ENCODE measurements at regions not wholly inside any gene's neighbourhood (a gene's known extent, or its start where the extent isn't known, plus 50 kb on each side); places are given as distances from the start of the nearest gene placed in this dataset.

GRCh38 chr7:17674943-17675608 is 265.2 kb downstream of the SNX13 start:
- Mint-ChIP-seq H3K4me3 (no peak overlapping the region), H3K27me3 (peaks cover 3% of the 10 kb centered on the region), H3K4me1 (no peaks in the 10 kb centered on the region)

GRCh38 chr7:17677408-17677807 is 262.9 kb downstream of the SNX13 start:
- Mint-ChIP-seq H3K36me3 (ENCODE audit: low read depth) (no peaks in the 10 kb centered on the region), H3K4me1 (no peaks in the 10 kb centered on the region), H3K27ac (no peak overlapping the region), H3K27me3 (peaks cover 3% of the 10 kb centered on the region), H3K4me3 (no peak overlapping the region), H3K9me3 (no peaks in the 10 kb centered on the region)
- POLR2A ChIA-PET, result no interaction called here
- CTCF ChIA-PET, result interaction anchor here (1.0 kb wide), 1 partner anchor 11 kb away, joined by 3 read pairs; no protein-coding TSS in a partner anchor
- no peak for DNase-seq

More at GRCh38 chr7:17674943-17675608, 265.2 kb downstream of the SNX13 start:
- no peak for DNase-seq
- Mint-ChIP-seq H3K27ac (no peak overlapping the region), H3K9me3 (no peaks in the 10 kb centered on the region), H3K36me3 (ENCODE audit: low read depth) (no peaks in the 10 kb centered on the region)
- CTCF ChIA-PET, result no interaction called here
- POLR2A ChIA-PET, result no interaction called here

GRCh38 chr7:17678896-17679295 is 261.4 kb downstream of the SNX13 start:
- Mint-ChIP-seq H3K27me3 (peaks cover 5% of the 10 kb centered on the region), H3K36me3 (ENCODE audit: low read depth) (no peaks in the 10 kb centered on the region), H3K9me3 (no peaks in the 10 kb centered on the region), H3K27ac (no peak overlapping the region), H3K4me3 (no peak overlapping the region), H3K4me1 (no peaks in the 10 kb centered on the region)
- no peak for DNase-seq
- CTCF ChIA-PET, result no interaction called here
- POLR2A ChIA-PET, result no interaction called here

DNA sequence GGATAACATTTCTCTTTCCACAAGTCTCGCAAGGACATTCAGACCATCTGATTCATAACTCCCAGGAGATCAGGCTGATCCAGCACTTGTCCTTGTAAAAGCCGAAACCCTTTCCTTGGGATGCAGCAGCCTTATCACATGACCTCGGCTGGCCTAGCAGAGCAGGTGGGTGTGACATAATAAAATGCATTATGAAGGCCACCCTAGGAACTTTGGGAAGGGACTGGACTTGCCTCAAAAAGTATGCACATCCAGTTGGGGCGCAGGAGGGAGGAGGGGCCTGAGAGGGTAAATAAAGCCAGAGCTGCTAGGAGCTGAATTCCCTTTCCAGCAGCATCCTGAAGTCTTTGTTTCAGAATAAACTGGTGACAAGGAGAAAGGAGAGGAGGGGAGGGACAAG is 260.8 kb downstream of the SNX13 start:
- no peak for DNase-seq
- Mint-ChIP-seq H3K36me3 (ENCODE audit: low read depth) (no peaks in the 10 kb centered on the region), H3K4me1 (no peaks in the 10 kb centered on the region), H3K9me3 (no peaks in the 10 kb centered on the region), H3K27ac (no peak overlapping the region), H3K4me3 (no peak overlapping the region), H3K27me3 (peaks cover 5% of the 10 kb centered on the region)
- POLR2A ChIA-PET, result no interaction called here
- CTCF ChIA-PET, result interaction anchor here (0.7 kb wide), 1 partner anchor 14 kb away, joined by 3 read pairs; no protein-coding TSS in a partner anchor

DNA sequence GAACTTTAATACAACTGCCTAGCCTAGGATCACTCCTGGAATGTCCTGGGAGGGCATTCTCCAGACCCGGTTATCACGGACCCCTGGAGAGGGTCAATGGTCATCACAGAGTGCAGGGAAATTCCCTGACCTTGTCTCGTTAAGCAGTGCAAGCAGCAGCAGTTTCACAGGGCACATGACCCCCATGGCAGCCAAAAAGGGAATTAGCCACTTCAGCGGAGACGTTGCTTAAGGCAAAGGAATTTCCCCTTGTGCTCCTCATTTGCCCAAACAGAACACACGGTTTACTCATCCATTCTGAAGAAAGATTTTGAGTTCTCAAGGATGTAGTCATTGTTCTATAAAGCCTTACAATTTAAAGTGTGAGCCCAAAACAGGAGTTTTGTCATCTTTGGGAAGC is 260.3 kb downstream of the SNX13 start:
- Mint-ChIP-seq H3K27me3 (peaks cover 5% of the 10 kb centered on the region), H3K36me3 (ENCODE audit: low read depth) (no peaks in the 10 kb centered on the region), H3K9me3 (no peaks in the 10 kb centered on the region), H3K4me1 (no peaks in the 10 kb centered on the region), H3K27ac (no peak overlapping the region), H3K4me3 (no peak overlapping the region)
- ChIA-PET POLR2A (no interaction called here), CTCF (interaction anchor here (0.7 kb wide), 1 partner anchor 14 kb away, joined by 3 read pairs; no protein-coding TSS in a partner anchor)
- DNase-seq, result no peak

DNA sequence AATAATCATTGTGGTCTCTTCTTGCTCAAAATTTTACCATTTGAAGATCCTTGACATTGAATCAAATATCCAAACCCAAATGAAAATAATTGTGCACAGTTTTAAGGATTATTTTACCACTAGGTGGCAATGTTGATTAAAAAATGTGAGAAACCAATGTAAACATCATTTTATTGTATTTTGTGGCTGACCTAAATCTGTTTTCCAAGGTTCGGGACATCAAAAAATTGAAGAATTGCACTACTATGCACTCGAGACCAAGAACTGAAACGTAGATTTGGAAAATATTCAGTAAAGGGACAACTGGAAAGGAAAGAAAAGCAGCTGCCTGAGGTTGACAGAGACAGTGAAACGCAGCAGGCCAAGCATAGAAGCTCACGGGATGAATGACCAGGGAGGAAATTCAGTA is 259.3 kb downstream of the SNX13 start:
- Mint-ChIP-seq H3K36me3 (ENCODE audit: low read depth) (no peaks in the 10 kb centered on the region), H3K4me1 (no peaks in the 10 kb centered on the region), H3K27me3 (peaks cover 5% of the 10 kb centered on the region), H3K27ac (no peak overlapping the region), H3K9me3 (no peaks in the 10 kb centered on the region), H3K4me3 (no peak overlapping the region)
- ChIA-PET POLR2A (no interaction called here), CTCF (interaction anchor here (0.8 to 1.3 kb wide), 2 partner anchors 9 to 45 kb away, joined by 3 read pairs; no protein-coding TSS in a partner anchor)
- DNase-seq, result no peak

DNA sequence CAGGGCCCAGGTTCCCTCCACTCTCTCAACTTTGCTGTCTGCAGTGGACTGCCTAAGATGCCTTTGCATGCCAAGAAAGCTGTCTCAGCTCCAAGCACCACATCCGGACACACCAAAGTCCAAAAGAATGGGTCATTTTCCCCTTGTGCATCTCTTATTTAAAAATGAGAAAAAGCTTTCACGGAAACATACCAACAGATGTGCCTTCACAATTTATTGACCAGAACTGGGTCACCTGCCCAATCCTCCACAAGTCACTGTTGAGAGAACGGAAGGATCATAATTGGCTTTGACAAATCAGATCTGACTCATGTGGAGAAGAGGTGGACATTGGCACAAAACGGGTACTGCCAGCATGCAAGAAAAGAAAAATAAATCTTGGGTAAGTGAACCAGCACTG is 258.3 kb downstream of the SNX13 start:
- no peaks in the 10 kb centered on the region for H3K9me3 Mint-ChIP-seq
- no peak overlapping the region for H3K4me3 Mint-ChIP-seq
- H3K27me3 Mint-ChIP-seq, result peaks cover 5% of the 10 kb centered on the region
- no peaks in the 10 kb centered on the region for H3K36me3 Mint-ChIP-seq (ENCODE audit: low read depth)
- no peak for DNase-seq
- H3K4me1 Mint-ChIP-seq, result no peaks in the 10 kb centered on the region
- no peak overlapping the region for H3K27ac Mint-ChIP-seq
- ChIA-PET CTCF (no interaction called here), POLR2A (no interaction called here)

DNA sequence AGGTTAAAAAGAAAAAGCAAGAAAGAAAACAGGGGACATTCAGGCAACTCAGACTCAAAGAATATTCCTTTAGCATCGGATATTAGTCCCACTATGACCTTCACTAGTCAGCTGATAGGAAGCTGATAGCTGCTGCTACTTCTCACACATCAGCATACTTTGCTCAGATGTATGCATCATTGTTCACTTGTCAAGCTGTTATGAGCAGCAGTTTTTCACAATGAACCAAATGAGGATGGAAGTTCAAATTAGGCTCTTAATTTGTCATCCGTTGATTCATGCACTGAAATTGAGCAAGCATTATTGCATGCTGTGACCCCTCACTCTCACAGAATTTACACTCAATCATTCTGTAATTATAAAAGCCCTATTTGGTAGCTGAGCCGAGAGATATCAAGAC is 257.7 kb downstream of the SNX13 start:
- H3K4me3 Mint-ChIP-seq, result no peak overlapping the region
- DNase-seq, result no peak
- ChIA-PET CTCF (interaction anchor here (1.1 to 1.4 kb wide), 2 partner anchors 10 to 13 kb away, joined by 4 to 5 read pairs; no protein-coding TSS in a partner anchor), POLR2A (no interaction called here)
- no peaks in the 10 kb centered on the region for H3K9me3 Mint-ChIP-seq
- peaks cover 5% of the 10 kb centered on the region for H3K27me3 Mint-ChIP-seq
- H3K36me3 Mint-ChIP-seq (ENCODE audit: low read depth), result no peaks in the 10 kb centered on the region
- H3K4me1 Mint-ChIP-seq, result no peaks in the 10 kb centered on the region
- no peak overlapping the region for H3K27ac Mint-ChIP-seq

DNA sequence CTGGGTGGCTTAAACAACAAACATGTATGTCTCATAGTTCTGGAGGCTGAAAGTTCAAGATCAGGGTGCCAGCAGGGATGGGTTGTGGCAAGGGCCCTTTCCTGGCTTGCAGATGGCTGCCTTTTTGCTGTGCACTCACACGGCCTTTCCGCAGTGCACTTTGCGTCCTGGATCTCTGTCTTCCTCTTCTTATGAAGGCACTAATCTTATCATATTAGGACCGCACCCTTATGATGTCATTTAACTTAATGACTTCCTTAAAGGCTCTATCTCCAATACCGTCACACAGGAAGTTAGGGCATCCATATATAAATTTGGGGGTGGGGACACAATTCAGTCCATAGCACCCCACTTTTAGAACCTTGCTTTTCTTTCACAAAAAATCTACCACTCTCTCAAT is 255.2 kb downstream of the SNX13 start:
- H3K4me3 Mint-ChIP-seq, result no peak overlapping the region
- H3K9me3 Mint-ChIP-seq, result no peaks in the 10 kb centered on the region
- H3K4me1 Mint-ChIP-seq, result no peaks in the 10 kb centered on the region
- H3K27me3 Mint-ChIP-seq, result peaks cover 2% of the 10 kb centered on the region
- POLR2A ChIA-PET, result no interaction called here
- no peaks in the 10 kb centered on the region for H3K36me3 Mint-ChIP-seq (ENCODE audit: low read depth)
- H3K27ac Mint-ChIP-seq, result no peak overlapping the region
- CTCF ChIA-PET, result no interaction called here
- DNase-seq, result no peak

- Mint-ChIP-seq H3K27me3 (peaks cover 2% of the 10 kb centered on the region), H3K4me3 (no peak overlapping the region), H3K4me1 (no peaks in the 10 kb centered on the region), H3K9me3 (no peaks in the 10 kb centered on the region), H3K27ac (no peak overlapping the region), H3K36me3 (ENCODE audit: low read depth) (no peaks in the 10 kb centered on the region)
- ChIA-PET CTCF (no interaction called here), POLR2A (no interaction called here)
- DNase-seq, result no peak
Measured at GRCh38 chr7:17687361-17687760, 252.9 kb downstream of the SNX13 start.

DNA sequence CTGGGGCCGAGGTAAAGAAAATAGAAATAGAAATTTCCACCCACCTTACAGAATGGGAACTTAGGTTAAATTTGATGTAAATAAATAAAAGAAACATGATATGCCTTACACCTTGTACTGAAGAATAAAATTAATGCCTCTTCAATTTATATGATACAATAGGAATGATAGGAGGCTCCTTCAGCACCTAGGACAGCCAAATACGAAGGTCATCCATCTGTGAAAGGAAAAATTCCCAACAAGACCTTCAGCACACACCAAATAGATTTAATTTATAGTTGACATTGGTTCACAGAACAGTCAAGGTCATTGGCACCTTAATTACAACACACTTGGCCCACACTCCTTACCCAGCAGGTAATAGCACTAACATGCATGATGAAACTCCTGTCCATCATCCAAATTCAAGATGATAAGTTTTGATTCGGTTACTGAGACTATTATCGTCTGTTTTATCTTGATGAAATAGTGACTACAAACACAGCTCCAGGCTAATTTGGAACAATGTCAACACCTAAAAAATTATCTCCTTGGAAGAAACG is 250.9 kb downstream of the SNX13 start:
- no peak for DNase-seq
- Mint-ChIP-seq H3K27ac (no peak overlapping the region), H3K36me3 (ENCODE audit: low read depth) (no peaks in the 10 kb centered on the region), H3K27me3 (no peaks in the 10 kb centered on the region), H3K4me1 (no peaks in the 10 kb centered on the region), H3K4me3 (no peak overlapping the region), H3K9me3 (no peaks in the 10 kb centered on the region)
- CTCF ChIA-PET, result interaction anchor here (1.0 kb wide), 1 partner anchor 9 kb away, joined by 3 read pairs; no protein-coding TSS in a partner anchor
- POLR2A ChIA-PET, result no interaction called here

GRCh38 chr7:17690030-17690429 is 250.3 kb downstream of the SNX13 start:
- no peaks in the 10 kb centered on the region for H3K36me3 Mint-ChIP-seq (ENCODE audit: low read depth)
- no peaks in the 10 kb centered on the region for H3K4me1 Mint-ChIP-seq
- DNase-seq, result no peak
- POLR2A ChIA-PET, result no interaction called here
- CTCF ChIA-PET, result interaction anchor here (1.0 kb wide), 1 partner anchor 9 kb away, joined by 3 read pairs; no protein-coding TSS in a partner anchor
- H3K4me3 Mint-ChIP-seq, result no peak overlapping the region
- H3K27ac Mint-ChIP-seq, result no peak overlapping the region
- no peaks in the 10 kb centered on the region for H3K9me3 Mint-ChIP-seq
- no peaks in the 10 kb centered on the region for H3K27me3 Mint-ChIP-seq

DNA sequence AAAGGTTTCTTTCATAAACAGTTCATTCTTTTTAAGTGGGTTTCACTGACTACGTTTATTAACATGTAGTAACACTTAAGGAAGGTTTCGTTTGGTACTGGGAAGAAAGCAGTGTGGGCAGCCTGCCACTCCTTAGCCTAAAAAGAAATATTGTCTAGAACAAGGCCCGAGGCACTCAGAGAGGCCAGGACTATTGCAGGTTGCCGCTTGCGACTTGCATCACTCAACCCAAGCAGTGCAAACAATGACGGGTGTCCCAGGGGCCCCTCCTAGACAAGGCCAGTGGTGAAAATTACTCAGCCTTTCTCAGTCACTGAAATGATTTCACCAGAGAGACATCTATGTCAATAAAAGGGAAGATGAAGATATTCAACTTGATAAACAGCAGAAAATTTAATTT is 243.9 kb downstream of the SNX13 start:
- H3K4me3 Mint-ChIP-seq, result no peak overlapping the region
- H3K9me3 Mint-ChIP-seq, result peaks cover 31% of the 10 kb centered on the region
- ChIA-PET CTCF (no interaction called here), POLR2A (no interaction called here)
- no peaks in the 10 kb centered on the region for H3K27me3 Mint-ChIP-seq
- peaks cover 10% of the 10 kb centered on the region for H3K36me3 Mint-ChIP-seq (ENCODE audit: low read depth)
- DNase-seq, result no peak
- no peak overlapping the region for H3K27ac Mint-ChIP-seq
- H3K4me1 Mint-ChIP-seq, result peaks cover 3% of the 10 kb centered on the region

Measured in activated CD4-positive, alpha-beta T cell treated with anti-CD3 and anti-CD28 coated beads, Interleukin-2, amount 10 ng/mL, durations not matched to agents 7 days and 5 days (primary cell).